Fibroblast of skin of left biceps (primary cell): ENCODE measurements at regions not wholly inside any gene's neighbourhood (a gene's known extent, or its start where the extent isn't known, plus 50 kb on each side); places are given as distances from the start of the nearest gene placed in this dataset.
A peak's percentile ranks its signal among the peaks of the same experiment; 100 is the strongest.

Experiments
- DNase-seq, 2 experiments: peaks; one replicate each; pipeline ENCODE4 v3.0.0-alpha.2; 2013; ENCODE audit warnings: low read depth in 2 of 2

- peak; percentile 48 to 49 for DNase-seq
Measured at GRCh38 chr4:113849771-113850170, 88.2 kb upstream of the CAMK2D start.

DNA sequence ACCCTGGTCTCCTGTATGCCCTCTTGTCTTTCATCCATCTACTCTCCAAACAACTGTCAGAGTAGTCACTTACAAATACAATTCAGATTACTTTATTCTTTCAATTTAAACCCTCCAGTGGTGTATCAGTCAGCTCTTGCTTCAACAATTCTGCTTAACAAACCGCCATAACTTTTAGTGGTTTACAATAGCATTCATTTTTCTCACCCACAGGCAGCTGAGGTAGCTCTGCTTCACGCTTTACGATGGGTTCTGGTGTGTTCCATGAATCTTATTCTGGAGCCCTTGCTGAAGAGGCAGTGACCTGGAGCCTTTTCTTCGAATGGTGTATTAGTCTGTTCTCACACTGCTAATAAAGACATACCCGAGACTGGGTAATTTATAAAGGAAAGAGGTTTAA is 86.2 kb upstream of the CAMK2D start:
- no peak for DNase-seq

GRCh38 chr4:113846433-113846832 is 84.9 kb upstream of the CAMK2D start:
- no peak for DNase-seq

- no peak for DNase-seq
Measured at GRCh38 chr4:113845138-113845537, 83.6 kb upstream of the CAMK2D start.

DNA sequence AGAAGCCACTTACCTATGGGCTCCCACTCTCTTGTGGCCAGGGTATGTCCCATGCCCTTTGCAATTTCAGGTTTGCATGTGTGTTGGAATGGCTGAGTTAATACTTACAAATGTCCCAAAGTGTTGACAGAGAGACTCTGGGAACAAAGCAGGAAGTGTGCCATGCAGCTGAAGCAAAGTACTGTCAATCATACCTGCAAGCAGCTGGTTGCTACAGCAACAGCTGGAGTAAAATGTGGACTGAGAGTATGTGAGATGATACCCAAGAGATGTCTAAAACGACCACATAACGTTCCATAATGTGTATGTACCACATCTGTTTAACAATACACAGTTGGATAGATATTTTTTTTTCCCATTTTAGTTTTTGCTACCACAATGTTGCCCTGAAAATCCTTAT is 82.8 kb upstream of the CAMK2D start:
- no peak for DNase-seq

DNA sequence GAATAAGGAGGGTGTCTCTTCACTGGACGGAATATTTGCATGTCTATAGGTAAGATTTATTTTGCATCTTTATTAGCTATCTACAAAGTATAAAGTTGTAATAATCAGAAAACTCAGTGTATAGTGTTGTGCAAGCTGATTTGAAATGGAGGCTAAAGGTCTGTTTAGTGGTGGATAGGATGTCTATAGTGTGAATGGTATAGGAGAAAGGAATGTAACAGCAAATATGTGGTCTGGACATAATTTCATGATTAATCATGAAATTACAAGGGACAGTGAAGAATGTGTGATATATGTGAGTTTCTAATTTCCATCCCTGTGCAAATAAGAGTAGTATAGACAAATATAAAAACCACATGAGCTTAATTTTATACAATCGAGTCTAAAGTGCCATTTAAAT is 79.3 kb upstream of the CAMK2D start:
- peak; percentile 70 to 73 for DNase-seq

- DNase-seq: no peak
Measured at GRCh38 chr4:113838460-113838859, 76.9 kb upstream of the CAMK2D start.

DNA sequence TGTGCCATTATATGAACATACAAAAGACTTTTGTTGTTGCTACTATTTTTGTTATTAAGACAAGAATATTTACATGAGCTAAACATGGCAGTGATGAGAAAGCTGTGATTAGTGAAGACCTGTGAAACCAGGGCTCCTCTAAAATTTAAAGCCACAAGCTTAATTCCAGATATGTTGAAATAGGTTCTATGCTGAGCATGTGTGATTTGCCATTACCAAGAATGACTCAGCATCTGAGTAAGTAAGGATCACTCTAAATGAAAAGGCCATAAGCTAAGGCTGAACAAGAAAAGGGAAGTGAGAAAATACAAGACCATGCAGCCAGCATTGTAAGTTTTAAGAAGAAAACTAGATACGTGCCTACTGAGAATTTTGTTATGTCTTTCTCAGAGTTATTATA is 75.9 kb upstream of the CAMK2D start:
- DNase-seq: peak; percentile 79

- DNase-seq: no peak
Measured at GRCh38 chr4:113835005-113835404, 73.5 kb upstream of the CAMK2D start.

DNA sequence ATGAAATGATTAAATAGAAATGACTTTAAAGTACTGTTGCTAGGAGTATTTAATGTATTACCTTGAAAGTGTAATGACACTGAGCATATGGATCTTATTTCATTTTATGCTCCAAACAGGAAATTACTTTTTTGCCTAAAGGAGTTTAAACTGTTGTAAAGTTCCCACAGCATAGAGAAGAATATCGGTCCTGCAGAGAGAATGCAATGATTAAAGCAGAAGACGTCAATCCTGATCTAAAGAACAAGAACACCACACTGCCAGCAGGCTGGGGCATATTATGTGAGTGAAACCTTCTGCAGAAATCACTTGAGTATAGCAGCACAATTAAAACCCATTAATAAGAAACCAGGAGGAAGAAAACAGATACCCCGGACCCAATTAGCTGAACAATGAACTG is 72.8 kb upstream of the CAMK2D start:
- DNase-seq: no peak

GRCh38 chr4:113832803-113833202 is 71.3 kb upstream of the CAMK2D start:
- DNase-seq: no peak

GRCh38 chr4:113831457-113831856 is 69.9 kb upstream of the CAMK2D start:
- no peak for DNase-seq

- DNase-seq: no peak
Measured at GRCh38 chr4:113828702-113829101, 67.2 kb upstream of the CAMK2D start.

- DNase-seq: no peak
Measured at GRCh38 chr4:113827285-113827684, 65.7 kb upstream of the CAMK2D start.

DNA sequence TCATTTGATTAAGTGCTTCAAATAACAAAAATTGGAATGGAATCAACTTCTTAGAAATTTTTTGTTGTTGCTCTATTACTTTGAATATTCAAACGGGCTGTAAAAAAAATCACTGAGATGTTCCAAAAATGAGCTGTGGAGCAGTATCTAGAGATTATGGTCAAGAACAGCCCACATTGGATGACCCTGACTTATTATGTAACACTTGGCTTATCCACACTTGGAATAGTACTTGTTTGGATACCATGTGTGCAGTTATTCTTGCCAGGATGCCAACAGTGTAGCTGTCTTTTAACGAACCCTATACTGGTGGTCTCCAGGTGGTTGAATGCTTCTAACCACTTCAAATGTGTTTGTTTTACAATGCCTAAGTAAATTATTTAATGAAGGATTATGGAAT is 64.9 kb upstream of the CAMK2D start:
- DNase-seq: no peak

DNA sequence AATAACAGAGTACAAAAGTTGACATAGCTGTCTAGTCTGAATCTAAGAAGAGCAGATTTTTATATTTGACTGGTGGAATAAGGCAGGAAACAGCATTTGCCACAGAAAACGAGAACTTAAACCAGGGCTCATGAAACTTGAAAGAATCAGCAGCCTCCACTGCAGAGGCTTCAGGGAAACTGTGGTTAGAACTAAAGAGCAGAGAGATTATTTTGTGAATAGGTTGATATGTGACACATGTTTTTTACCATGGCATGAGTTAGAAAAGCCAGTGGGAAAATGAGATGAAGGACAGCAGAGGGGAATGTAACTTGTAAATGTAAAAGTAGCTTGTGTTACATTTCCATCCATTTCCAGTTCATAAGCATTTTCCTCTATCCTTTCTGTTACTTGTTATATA is 63.7 kb upstream of the CAMK2D start:
- no peak for DNase-seq

DNA sequence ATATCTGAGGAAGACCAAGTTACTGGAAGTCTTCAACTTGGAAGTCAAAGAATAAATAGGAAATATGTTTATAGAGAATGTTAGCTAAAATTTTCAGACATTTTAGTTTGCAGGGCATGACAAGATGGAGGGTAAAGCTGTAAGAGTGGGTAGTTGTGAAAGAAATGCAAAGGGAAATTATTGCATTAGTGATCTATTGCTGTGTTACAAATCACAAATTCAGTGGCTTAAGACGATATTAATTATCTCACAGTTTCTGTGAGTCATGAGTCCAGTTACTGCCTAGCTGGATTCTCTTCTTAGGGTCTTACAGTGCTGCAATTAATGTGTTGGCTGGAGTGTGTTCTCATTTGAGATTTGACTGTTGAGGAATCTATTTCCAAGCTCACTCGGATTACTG is 62.9 kb upstream of the CAMK2D start:
- DNase-seq: no peak

- no peak for DNase-seq
Measured at GRCh38 chr4:113823291-113823659, 61.7 kb upstream of the CAMK2D start.

- no peak for DNase-seq
Measured at GRCh38 chr4:113822555-113823290, 61.2 kb upstream of the CAMK2D start.

- no peak for DNase-seq
Measured at GRCh38 chr4:113821856-113822255, 60.3 kb upstream of the CAMK2D start.

DNA sequence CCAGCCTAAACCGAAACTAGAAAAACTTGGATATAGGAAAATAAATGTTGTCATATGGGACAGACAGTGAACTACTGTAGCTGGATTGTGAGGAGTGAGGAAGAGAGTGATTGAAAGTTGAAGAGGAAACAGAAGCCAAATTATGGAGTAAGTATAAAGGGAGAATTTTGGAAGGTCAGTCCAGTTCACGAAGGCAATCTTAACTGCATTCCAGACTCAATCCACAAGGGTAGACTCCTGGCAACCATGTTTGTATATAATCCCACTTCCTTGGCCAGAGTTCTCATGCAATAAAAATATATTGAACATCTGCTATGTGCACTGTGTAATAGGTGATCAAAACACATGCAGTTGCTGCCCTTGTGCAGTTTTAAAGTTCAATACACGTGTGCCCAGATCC is 58.6 kb upstream of the CAMK2D start:
- no peak for DNase-seq

DNA sequence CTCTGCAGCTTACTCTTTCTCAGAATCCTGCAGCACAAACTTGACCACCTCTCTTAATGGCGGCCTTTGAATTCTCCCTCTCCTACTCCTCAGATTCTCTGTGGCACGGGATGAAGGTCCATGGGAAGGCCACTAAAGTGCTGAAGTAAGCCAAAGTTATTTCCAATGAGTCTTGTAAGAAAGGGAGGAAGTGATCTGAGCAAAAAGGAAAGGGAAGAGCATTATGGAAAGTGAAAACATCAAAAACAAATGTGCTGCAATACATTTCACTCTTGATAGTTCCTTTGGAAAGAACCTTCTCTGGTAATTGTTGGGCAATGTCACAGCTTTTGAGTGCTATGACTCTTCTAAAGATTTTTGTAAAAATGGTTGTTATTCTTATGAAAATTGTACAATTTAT is 54.3 kb upstream of the CAMK2D start:
- no peak for DNase-seq

GRCh38 chr4:113811359-113811758 is 49.8 kb upstream of the CAMK2D start:
- DNase-seq: no peak
